Thymus (tissue), 11 donors: ENCODE measurements at regions not wholly inside any gene's neighbourhood (a gene's known extent, or its start where the extent isn't known, plus 50 kb on each side); places are given as distances from the start of the nearest gene placed in this dataset.
A peak's percentile ranks its signal among the peaks of the same experiment; 100 is the strongest.

Experiments
- DNase-seq, 9 donors: peaks; one replicate each; pipeline ENCODE4 v3.0.0-alpha.2; 2013; ENCODE audit warnings: low spot score in 9 of 9, low read depth in 6 of 9, missing footprints in 1 of 9
- H3K27ac ChIP-seq, 2 donors: one replicate each; pipeline ENCODE4 v1.5.1; 2013; ENCODE audit warnings: control low read depth in 1 of 2, low read depth in 1 of 2, low read length in 1 of 2, mild to moderate bottlenecking in 1 of 2, moderate library complexity in 1 of 2
- H3K27me3 ChIP-seq, 2 donors: one replicate each; pipeline ENCODE4 v1.5.1; 2013; ENCODE audit warnings: low read length in 1 of 2; ENCODE audit not compliant: control insufficient read depth in 2 of 2, insufficient read depth in 1 of 2
- H3K36me3 ChIP-seq, 2 donors: one replicate each; pipeline ENCODE4 v1.5.1; 2013; ENCODE audit warnings: low read length in 1 of 2, mild to moderate bottlenecking in 1 of 2, moderate library complexity in 1 of 2; ENCODE audit not compliant: control insufficient read depth in 2 of 2, insufficient read depth in 2 of 2
- H3K4me1 ChIP-seq, 2 donors: one replicate each; pipeline ENCODE4 v1.5.1; 2013; ENCODE audit warnings: low read length in 2 of 2; ENCODE audit not compliant: control insufficient read depth in 2 of 2, insufficient read depth in 2 of 2
- H3K4me3 ChIP-seq, 2 donors: one replicate each; pipeline ENCODE4 v1.5.1; 2013; ENCODE audit warnings: low read length in 2 of 2, control low read depth in 1 of 2, mild to moderate bottlenecking in 1 of 2
- H3K9me3 ChIP-seq, 2 donors: one replicate each; pipeline ENCODE4 v1.5.1; 2013; ENCODE audit warnings: low read length in 1 of 2, mild to moderate bottlenecking in 1 of 2; ENCODE audit not compliant: control insufficient read depth in 2 of 2, insufficient read depth in 1 of 2
- WGBS: extraction: QIAGEN DNeasy Blood & Tissue Kit; methylation state at CpG from one replicate; pipeline ENCODE4 v1.1.7; 2013; 5-methylcytosine and 5-hydroxymethylcytosine counted together
- donor health status: healthy.

- H3K27ac ChIP-seq, result no peak overlapping the region
- no peak for DNase-seq
- H3K4me3 ChIP-seq, result no peak overlapping the region
- H3K4me1 ChIP-seq, result no peaks in the 10 kb centered on the region
- no peaks in the 10 kb centered on the region for H3K36me3 ChIP-seq
- H3K27me3 ChIP-seq, result no peaks in the 10 kb centered on the region
- no peaks in the 10 kb centered on the region for H3K9me3 ChIP-seq
- WGBS, result 86% methylated on average over 6 of the region's 6 CpGs
Observed at GRCh38 chr4:138329506-138330070, 87.4 kb upstream of the SLC7A11 start.

GRCh38 chr4:138327338-138327737 is 85.2 kb upstream of the SLC7A11 start:
- WGBS, result 91% methylated on average over 1 of the region's 1 CpG
- H3K4me3 ChIP-seq, result no peak overlapping the region
- no peaks in the 10 kb centered on the region for H3K9me3 ChIP-seq
- peak in 2 of 9 donors; percentile 3 to 38 for DNase-seq
- H3K27me3 ChIP-seq, result no peaks in the 10 kb centered on the region
- H3K4me1 ChIP-seq, result no peaks in the 10 kb centered on the region
- no peak overlapping the region for H3K27ac ChIP-seq
- no peaks in the 10 kb centered on the region for H3K36me3 ChIP-seq

GRCh38 chr4:138320831-138321230 is 78.7 kb upstream of the SLC7A11 start:
- H3K27ac ChIP-seq, result no peak overlapping the region
- WGBS, result 97% methylated on average over 1 of the region's 1 CpG
- no peak overlapping the region for H3K4me3 ChIP-seq
- H3K4me1 ChIP-seq, result no peaks in the 10 kb centered on the region
- no peak for DNase-seq
- no peaks in the 10 kb centered on the region for H3K9me3 ChIP-seq
- no peaks in the 10 kb centered on the region for H3K36me3 ChIP-seq
- no peaks in the 10 kb centered on the region for H3K27me3 ChIP-seq

GRCh38 chr4:138320030-138320429 is 77.9 kb upstream of the SLC7A11 start:
- WGBS, result 92% methylated on average over 1 of the region's 1 CpG
- Histone ChIP-seq H3K9me3 (no peaks in the 10 kb centered on the region), H3K4me1 (no peaks in the 10 kb centered on the region)

GRCh38 chr4:138317175-138317748 is 75.1 kb upstream of the SLC7A11 start:
- 88% methylated on average over 4 of the region's 4 CpGs for WGBS
- Histone ChIP-seq H3K27me3 (no peaks in the 10 kb centered on the region), H3K36me3 (no peaks in the 10 kb centered on the region), H3K9me3 (no peaks in the 10 kb centered on the region), H3K4me1 (no peaks in the 10 kb centered on the region), H3K4me3 (no peak overlapping the region), H3K27ac (no peak overlapping the region)
- DNase-seq, result no peak

More at GRCh38 chr4:138320030-138320429, 77.9 kb upstream of the SLC7A11 start:
- H3K36me3 ChIP-seq, result no peaks in the 10 kb centered on the region
- no peaks in the 10 kb centered on the region for H3K27me3 ChIP-seq
- no peak for DNase-seq
- H3K27ac ChIP-seq, result no peak overlapping the region
- no peak overlapping the region for H3K4me3 ChIP-seq

GRCh38 chr4:138312536-138312911 is 70.4 kb upstream of the SLC7A11 start:
- Histone ChIP-seq H3K27ac (no peak overlapping the region), H3K4me1 (no peaks in the 10 kb centered on the region), H3K9me3 (no peaks in the 10 kb centered on the region), H3K27me3 (no peaks in the 10 kb centered on the region), H3K36me3 (no peaks in the 10 kb centered on the region), H3K4me3 (no peak overlapping the region)
- 100% methylated on average over 1 of the region's 1 CpG for WGBS
- DNase-seq, result no peak

- Histone ChIP-seq H3K9me3 (no peaks in the 10 kb centered on the region), H3K4me3 (no peak overlapping the region), H3K27ac (no peak overlapping the region), H3K36me3 (no peaks in the 10 kb centered on the region), H3K27me3 (no peaks in the 10 kb centered on the region), H3K4me1 (no peaks in the 10 kb centered on the region)
- no peak for DNase-seq
- WGBS, result 93% methylated on average over 4 of the region's 4 CpGs
Observed at GRCh38 chr4:138311771-138312535, 69.8 kb upstream of the SLC7A11 start.

GRCh38 chr4:138310991-138311390 is 68.8 kb upstream of the SLC7A11 start:
- Histone ChIP-seq H3K9me3 (no peaks in the 10 kb centered on the region), H3K36me3 (no peaks in the 10 kb centered on the region), H3K4me1 (no peaks in the 10 kb centered on the region), H3K4me3 (no peak overlapping the region), H3K27ac (no peak overlapping the region), H3K27me3 (no peaks in the 10 kb centered on the region)
- 91% methylated on average over 1 of the region's 1 CpG for WGBS
- no peak for DNase-seq

GRCh38 chr4:138310498-138310897 is 68.3 kb upstream of the SLC7A11 start:
- H3K4me1 ChIP-seq, result no peaks in the 10 kb centered on the region
- H3K36me3 ChIP-seq, result no peaks in the 10 kb centered on the region
- H3K27me3 ChIP-seq, result no peaks in the 10 kb centered on the region
- no peak overlapping the region for H3K27ac ChIP-seq
- DNase-seq, result no peak
- 92% methylated on average over 4 of the region's 4 CpGs for WGBS
- H3K9me3 ChIP-seq, result no peaks in the 10 kb centered on the region
- H3K4me3 ChIP-seq, result no peak overlapping the region
